Thyroid gland (tissue), 4 donors: ENCODE measurements at regions not wholly inside any gene's neighbourhood (a gene's known extent, or its start where the extent isn't known, plus 50 kb on each side); places are given as distances from the start of the nearest gene placed in this dataset.

Source experiments
- POLR2A ChIP-seq, 2 donors: fragments of 450-650 bp; IDR thresholded peaks; one replicate each; pipeline ENCODE4 v1.6.1; 2017; ENCODE audit warnings: antibody characterized with exemption in 2 of 2, mild to moderate bottlenecking in 2 of 2, moderate library complexity in 1 of 2
- TF ChIP-seq, protein P1 (sequence below), 6 experiments: fragments of 200-600 bp in 3 of 6; fragments of 450-650 bp in 3 of 6; sonication (generic) in 3 of 6; IDR thresholded peaks; one replicate each; pipeline ENCODE4 v1.5.1; 2016 to 2019; ENCODE audit warnings: antibody characterized with exemption in 6 of 6, mild to moderate bottlenecking in 2 of 6, inconsistent platforms in 1 of 6, moderate library complexity in 1 of 6

- TF ChIP-seq, protein P1, sequence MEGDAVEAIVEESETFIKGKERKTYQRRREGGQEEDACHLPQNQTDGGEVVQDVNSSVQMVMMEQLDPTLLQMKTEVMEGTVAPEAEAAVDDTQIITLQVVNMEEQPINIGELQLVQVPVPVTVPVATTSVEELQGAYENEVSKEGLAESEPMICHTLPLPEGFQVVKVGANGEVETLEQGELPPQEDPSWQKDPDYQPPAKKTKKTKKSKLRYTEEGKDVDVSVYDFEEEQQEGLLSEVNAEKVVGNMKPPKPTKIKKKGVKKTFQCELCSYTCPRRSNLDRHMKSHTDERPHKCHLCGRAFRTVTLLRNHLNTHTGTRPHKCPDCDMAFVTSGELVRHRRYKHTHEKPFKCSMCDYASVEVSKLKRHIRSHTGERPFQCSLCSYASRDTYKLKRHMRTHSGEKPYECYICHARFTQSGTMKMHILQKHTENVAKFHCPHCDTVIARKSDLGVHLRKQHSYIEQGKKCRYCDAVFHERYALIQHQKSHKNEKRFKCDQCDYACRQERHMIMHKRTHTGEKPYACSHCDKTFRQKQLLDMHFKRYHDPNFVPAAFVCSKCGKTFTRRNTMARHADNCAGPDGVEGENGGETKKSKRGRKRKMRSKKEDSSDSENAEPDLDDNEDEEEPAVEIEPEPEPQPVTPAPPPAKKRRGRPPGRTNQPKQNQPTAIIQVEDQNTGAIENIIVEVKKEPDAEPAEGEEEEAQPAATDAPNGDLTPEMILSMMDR (IDR thresholded peaks at IDR 0.05), result no peak
- TF ChIP-seq POLR2A (IDR thresholded peaks at IDR 0.05), result no peak
Measured at GRCh38 chr3:66705076-66705475, 204.3 kb upstream of the LRIG1 start.
